Right lung (tissue), 2 donors: ENCODE measurements at regions not wholly inside any gene's neighbourhood (a gene's known extent, or its start where the extent isn't known, plus 50 kb on each side); places are given as distances from the start of the nearest gene placed in this dataset.

Experiments
- DNase-seq, 2 donors: peaks; one replicate each; pipeline ENCODE4 v3.0.0-alpha.2; 2013

GRCh38 chr18:21162786-21163185, 51.2 kb upstream of the ROCK1 start:
- DNase-seq, result no peak

- DNase-seq, result peak; percentile 66 to 73
These were observed 52.3 kb upstream of the ROCK1 start for GRCh38 chr18:21163647-21164547.

GRCh38 chr18:21164548-21165095, 53.0 kb upstream of the ROCK1 start:
- DNase-seq, result no peak

GRCh38 chr18:21167641-21168377, 56.2 kb upstream of the ROCK1 start:
- peak; percentile 67 for DNase-seq

- DNase-seq, result no peak
These were observed 57.3 kb upstream of the ROCK1 start for GRCh38 chr18:21168880-21169279.

GRCh38 chr18:21177822-21178221, 64.2 kb upstream of the GREB1L start:
- no peak for DNase-seq

- DNase-seq, result peak; percentile 47 to 63
These were observed 62.3 kb upstream of the GREB1L start for GRCh38 chr18:21179590-21180220.

- DNase-seq, result no peak
These were observed 61.4 kb upstream of the GREB1L start for GRCh38 chr18:21180588-21180987.

- no peak for DNase-seq
These were observed 60.3 kb upstream of the GREB1L start for GRCh38 chr18:21181766-21182165.

GRCh38 chr18:21183670-21184069, 58.4 kb upstream of the GREB1L start:
- no peak for DNase-seq

- DNase-seq, result no peak
These were observed 57.5 kb upstream of the GREB1L start for GRCh38 chr18:21184396-21184996.

GRCh38 chr18:21187886-21188285, 54.1 kb upstream of the GREB1L start:
- DNase-seq, result no peak

- DNase-seq, result peak in 1 of 2 donors; percentile 20
These were observed 50.3 kb upstream of the GREB1L start for GRCh38 chr18:21191596-21192307.
